GM12878 (cell line): ENCODE measurements at regions not wholly inside any gene's neighbourhood (a gene's known extent, or its start where the extent isn't known, plus 50 kb on each side); places are given as distances from the start of the nearest gene placed in this dataset.

Experiments
- ATAC-seq: fragments of 200-7000 bp; cut with Tn5 transposase; 3 replicates; pipeline ENCODE4 v1.9.1; 2020; ENCODE audit warnings: mild to moderate bottlenecking, moderate library complexity
- BruUV-seq: library from RNA; stranded (reverse); fragments of 400-500 nt; replicated peaks from 2 replicates; lab custom pipeline; 2021; lab: Mats Ljungman, UMichigan
- CTCF ChIA-PET: fragments of 300-600 bp; sonication (Branson Sonifier 250); formaldehyde crosslinking; extraction: SDS; loops from one replicate; lab custom pipeline; 2021; ENCODE audit warnings: inconsistent platforms; lab: Yijun Ruan, JAX
- POLR2A ChIA-PET: fragments of 350-600 bp; formaldehyde crosslinking; extraction: SDS; loops from one replicate; lab custom pipeline; 2021; ENCODE audit warnings: inconsistent platforms; lab: Charles Lee
- RAD21 ChIA-PET: fragments of 300-600 bp; sonication (Branson Sonifier 250); formaldehyde crosslinking; loops from one replicate; lab custom pipeline; 2023; ENCODE audit warnings: antibody characterized with exemption; ENCODE audit not compliant: unreplicated experiment; lab: Charles Lee
- SMC1A ChIA-PET: fragments of 300-600 bp; sonication (Branson Sonifier 250); formaldehyde crosslinking; loops from one replicate; lab custom pipeline; 2023; ENCODE audit not compliant: unreplicated experiment, uncharacterized antibody; lab: Charles Lee
- DNase-seq: peaks from one replicate; pipeline ENCODE4 v3.0.0-alpha.2; 2011; ENCODE audit warnings: low read depth, low spot score
- FAIRE-seq: peaks from 3 replicates; lab custom pipeline; 2011; peaks lifted over from hg19 to GRCh38; lab: Jason Lieb, UNC
- H2AFZ ChIP-seq: 2 replicates; pipeline ENCODE4 v1.6.0; 2011; ENCODE audit warnings: low read depth, low read length, control low read depth; ENCODE audit not compliant: control insufficient read depth
- H3K27ac ChIP-seq: 2 replicates; pipeline ENCODE4 v1.5.1; 2011; ENCODE audit warnings: control low read depth; ENCODE audit not compliant: control insufficient read depth, insufficient read depth
- H3K27me3 ChIP-seq, 2 experiments: replicated peaks in 1 of 2; 2 replicates each; pipeline versions ENCODE4 v1.6.0 to v1.6.1; 2011; ENCODE audit warnings: low read length in 1 of 2; ENCODE audit not compliant: control insufficient read depth in 2 of 2, insufficient read depth in 2 of 2
- H3K36me3 ChIP-seq, 2 experiments: 2 replicates each; pipeline ENCODE4 v1.5.1; 2011; ENCODE audit warnings: low read length in 1 of 2; ENCODE audit not compliant: control insufficient read depth in 2 of 2, insufficient read depth in 2 of 2
- H3K4me1 ChIP-seq: 2 replicates; pipeline ENCODE4 v1.6.1; 2011; ENCODE audit warnings: mild to moderate bottlenecking, low read length, moderate library complexity, mixed read lengths; ENCODE audit not compliant: control insufficient read depth, insufficient read depth
- H3K4me2 ChIP-seq: 2 replicates; pipeline ENCODE4 v1.6.0; 2011; ENCODE audit warnings: control low read depth; ENCODE audit not compliant: control insufficient read depth, insufficient read depth
- H3K4me3 ChIP-seq: fragments of 200-600 bp; sonication (generic); 2 replicates; pipeline ENCODE4 v1.5.1; 2016
- H3K79me2 ChIP-seq: 2 replicates; pipeline ENCODE4 v1.6.0; 2011; ENCODE audit warnings: low read length; ENCODE audit not compliant: control insufficient read depth, insufficient read depth
- H3K9ac ChIP-seq: 2 replicates; pipeline ENCODE4 v1.8.0; 2011; ENCODE audit warnings: low read length, control low read depth, mixed read lengths; ENCODE audit not compliant: control insufficient read depth, insufficient read depth
- H3K9me3 ChIP-seq: replicated peaks from 3 replicates; pipeline ENCODE4 v1.5.1; 2011; ENCODE audit warnings: mild to moderate bottlenecking, low read length; ENCODE audit not compliant: control insufficient read depth, insufficient read depth
- H4K20me1 ChIP-seq: 2 replicates; pipeline ENCODE4 v1.6.0; 2011; ENCODE audit not compliant: control insufficient read depth, insufficient read depth
- CBFB ChIP-seq: IDR thresholded peaks from 2 replicates; pipeline ENCODE4 v1.6.1; 2016; ENCODE audit warnings: antibody characterized with exemption, low read depth
- CHD1 ChIP-seq: IDR thresholded peaks from 2 replicates; pipeline ENCODE4 v1.6.1; 2012; ENCODE audit warnings: low read depth, low read length, improper control_type of control experiment
- DPF2 ChIP-seq: fragments of 450-650 bp; IDR thresholded peaks from 2 replicates; pipeline ENCODE4 v1.6.1; 2017; ENCODE audit warnings: mild to moderate bottlenecking
- KDM1A ChIP-seq: fragments of 200-600 bp; sonication (generic); IDR thresholded peaks from 2 replicates; pipeline ENCODE4 v1.6.1; 2016; ENCODE audit warnings: borderline replicate concordance
- NFYB ChIP-seq: IDR thresholded peaks from 2 replicates; pipeline ENCODE4 v1.6.1; 2011; ENCODE audit warnings: low read depth, mild to moderate bottlenecking, low read length, improper control_type of control experiment, moderate library complexity; ENCODE audit not compliant: insufficient read depth
- RELA ChIP-seq: fragments of 450-650 bp; IDR thresholded peaks from 2 replicates; pipeline ENCODE4 v1.8.0; 2014; ENCODE audit warnings: borderline replicate concordance; ENCODE audit not compliant: partially characterized antibody
- SRF ChIP-seq, 2 experiments: IDR thresholded peaks; 2 replicates each; pipeline ENCODE4 v1.6.1; 2011; ENCODE audit warnings: low read depth in 2 of 2, low read length in 2 of 2, mild to moderate bottlenecking in 1 of 2, moderate library complexity in 1 of 2
- ZNF24 ChIP-seq: fragments of 450-650 bp; IDR thresholded peaks from 2 replicates; pipeline ENCODE4 v1.6.1; 2017; ENCODE audit warnings: antibody characterized with exemption, mild to moderate bottlenecking
- WGBS: methylation state at CpG from one replicate; pipeline ENCODE4 v1.1.6; 2016; ENCODE audit warnings: low lambda C conversion rate; ENCODE audit not compliant: insufficient replicate concordance, insufficient coverage; ENCODE audit errors: missing lambda C conversion rate; 5-methylcytosine and 5-hydroxymethylcytosine counted together
- in situ Hi-C: fragments of 300-500 bp; cut with MboI; formaldehyde crosslinking; loops from 9 replicates; pipeline ENCODE4 v1.14.3; 2018; ENCODE audit warnings: mixed read lengths
- intact Hi-C: fragments of 100-400 bp; cut with micrococcal nuclease; formaldehyde crosslinking; loops from one replicate; pipeline ENCODE4 v1.14.2; 2022; ENCODE audit not compliant: unreplicated experiment
- TF ChIP-seq, protein P1 (sequence below): IDR thresholded peaks from 2 replicates; pipeline ENCODE4 v1.6.1; 2012; ENCODE audit warnings: low read length, inconsistent platforms
- TF ChIP-seq, protein P2 (sequence below): IDR thresholded peaks from 2 replicates; pipeline ENCODE4 v1.6.1; 2012; ENCODE audit warnings: improper control_type of control experiment, low read depth, low read length; ENCODE audit not compliant: insufficient replicate concordance

DNA sequence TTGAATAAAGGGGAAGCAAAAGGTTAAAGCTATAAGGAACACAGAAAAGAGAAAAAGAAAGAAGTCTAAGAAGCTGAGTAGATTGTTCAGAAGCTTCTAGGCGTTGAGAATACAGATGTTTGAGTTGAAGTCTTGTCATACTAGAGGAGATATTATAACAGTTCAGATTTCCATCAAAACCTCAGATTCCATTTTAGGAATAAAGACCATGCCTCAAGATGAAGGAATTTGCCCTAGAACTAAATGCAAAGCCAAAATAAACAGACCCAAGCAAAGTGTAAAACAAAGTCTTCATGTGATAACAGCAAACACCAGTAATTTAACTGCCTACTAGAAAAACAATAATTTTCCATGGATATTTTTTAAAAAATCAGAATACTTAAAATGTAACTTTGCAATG lies 476.5 kb upstream of the POT1 start:
- H3K9me3 ChIP-seq = no peaks in the 10 kb centered on the region
- in situ Hi-C loops = no loop called here
- no peaks in the 10 kb centered on the region for H3K4me1 ChIP-seq
- BruUV-seq = no TSS peak
- H3K4me3 ChIP-seq = no peak overlapping the region
- RAD21 ChIA-PET = no interaction called here
- ATAC-seq (no peak), FAIRE-seq (no peak)
- SMC1A ChIA-PET = interaction anchor here (1.0 to 1.2 kb wide), 2 partner anchors 9 to 10 kb away, joined by 3 read pairs; no protein-coding TSS in a partner anchor
- WGBS = 0% methylated on average over 1 of the region's 1 CpG
- TF ChIP-seq, protein P1, sequence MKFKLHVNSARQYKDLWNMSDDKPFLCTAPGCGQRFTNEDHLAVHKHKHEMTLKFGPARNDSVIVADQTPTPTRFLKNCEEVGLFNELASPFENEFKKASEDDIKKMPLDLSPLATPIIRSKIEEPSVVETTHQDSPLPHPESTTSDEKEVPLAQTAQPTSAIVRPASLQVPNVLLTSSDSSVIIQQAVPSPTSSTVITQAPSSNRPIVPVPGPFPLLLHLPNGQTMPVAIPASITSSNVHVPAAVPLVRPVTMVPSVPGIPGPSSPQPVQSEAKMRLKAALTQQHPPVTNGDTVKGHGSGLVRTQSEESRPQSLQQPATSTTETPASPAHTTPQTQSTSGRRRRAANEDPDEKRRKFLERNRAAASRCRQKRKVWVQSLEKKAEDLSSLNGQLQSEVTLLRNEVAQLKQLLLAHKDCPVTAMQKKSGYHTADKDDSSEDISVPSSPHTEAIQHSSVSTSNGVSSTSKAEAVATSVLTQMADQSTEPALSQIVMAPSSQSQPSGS = no peak
- TF ChIP-seq SRF (IDR thresholded peaks at IDR 0.05; ENCODE audit: low read depth in 2 of 2, low read length in 2 of 2) (no peak), NFYB (no peak), ZNF24 (no peak), RELA (no peak), KDM1A (no peak), DPF2 (no peak), CHD1 (no peak), CBFB (no peak)
- TF ChIP-seq, protein P2, sequence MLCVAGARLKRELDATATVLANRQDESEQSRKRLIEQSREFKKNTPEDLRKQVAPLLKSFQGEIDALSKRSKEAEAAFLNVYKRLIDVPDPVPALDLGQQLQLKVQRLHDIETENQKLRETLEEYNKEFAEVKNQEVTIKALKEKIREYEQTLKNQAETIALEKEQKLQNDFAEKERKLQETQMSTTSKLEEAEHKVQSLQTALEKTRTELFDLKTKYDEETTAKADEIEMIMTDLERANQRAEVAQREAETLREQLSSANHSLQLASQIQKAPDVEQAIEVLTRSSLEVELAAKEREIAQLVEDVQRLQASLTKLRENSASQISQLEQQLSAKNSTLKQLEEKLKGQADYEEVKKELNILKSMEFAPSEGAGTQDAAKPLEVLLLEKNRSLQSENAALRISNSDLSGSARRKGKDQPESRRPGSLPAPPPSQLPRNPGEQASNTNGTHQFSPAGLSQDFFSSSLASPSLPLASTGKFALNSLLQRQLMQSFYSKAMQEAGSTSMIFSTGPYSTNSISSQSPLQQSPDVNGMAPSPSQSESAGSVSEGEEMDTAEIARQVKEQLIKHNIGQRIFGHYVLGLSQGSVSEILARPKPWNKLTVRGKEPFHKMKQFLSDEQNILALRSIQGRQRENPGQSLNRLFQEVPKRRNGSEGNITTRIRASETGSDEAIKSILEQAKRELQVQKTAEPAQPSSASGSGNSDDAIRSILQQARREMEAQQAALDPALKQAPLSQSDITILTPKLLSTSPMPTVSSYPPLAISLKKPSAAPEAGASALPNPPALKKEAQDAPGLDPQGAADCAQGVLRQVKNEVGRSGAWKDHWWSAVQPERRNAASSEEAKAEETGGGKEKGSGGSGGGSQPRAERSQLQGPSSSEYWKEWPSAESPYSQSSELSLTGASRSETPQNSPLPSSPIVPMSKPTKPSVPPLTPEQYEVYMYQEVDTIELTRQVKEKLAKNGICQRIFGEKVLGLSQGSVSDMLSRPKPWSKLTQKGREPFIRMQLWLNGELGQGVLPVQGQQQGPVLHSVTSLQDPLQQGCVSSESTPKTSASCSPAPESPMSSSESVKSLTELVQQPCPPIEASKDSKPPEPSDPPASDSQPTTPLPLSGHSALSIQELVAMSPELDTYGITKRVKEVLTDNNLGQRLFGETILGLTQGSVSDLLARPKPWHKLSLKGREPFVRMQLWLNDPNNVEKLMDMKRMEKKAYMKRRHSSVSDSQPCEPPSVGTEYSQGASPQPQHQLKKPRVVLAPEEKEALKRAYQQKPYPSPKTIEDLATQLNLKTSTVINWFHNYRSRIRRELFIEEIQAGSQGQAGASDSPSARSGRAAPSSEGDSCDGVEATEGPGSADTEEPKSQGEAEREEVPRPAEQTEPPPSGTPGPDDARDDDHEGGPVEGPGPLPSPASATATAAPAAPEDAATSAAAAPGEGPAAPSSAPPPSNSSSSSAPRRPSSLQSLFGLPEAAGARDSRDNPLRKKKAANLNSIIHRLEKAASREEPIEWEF = no peak
- TF ChIP-seq, all 136 proteins: peak for 0
- DNase-seq = no peak
- intact Hi-C loops = no loop called here
- no peak overlapping the region for H3K9ac ChIP-seq
- no peak overlapping the region for H2AFZ ChIP-seq
- no peaks in the 10 kb centered on the region for H4K20me1 ChIP-seq
- H3K27ac ChIP-seq = no peak overlapping the region
- H3K36me3 ChIP-seq = no peaks in the 10 kb centered on the region
- no peak overlapping the region for H3K4me2 ChIP-seq
- POLR2A ChIA-PET = no interaction called here
- CTCF ChIA-PET = no interaction called here
- no peaks in the 10 kb centered on the region for H3K79me2 ChIP-seq
- H3K27me3 ChIP-seq = no peaks in the 10 kb centered on the region
